Activated CD4-positive, alpha-beta T cell treated with anti-CD3 and anti-CD28 coated beads, Interleukin-2, amount 10 ng/mL, durations not matched to agents 24 days and 14 days (primary cell): ENCODE measurements at regions not wholly inside any gene's neighbourhood (a gene's known extent, or its start where the extent isn't known, plus 50 kb on each side); places are given as distances from the start of the nearest gene placed in this dataset.
"Not testable (repeated sequence)": the region's sequence is repeated elsewhere in the genome, so short reads cannot be mapped to it uniquely, and the experiment has no call there.

Experiments
- DNase-seq: peaks from one replicate; pipeline ENCODE4 v3.0.0; 2022
- H3K27ac Mint-ChIP-seq: one replicate; pipeline ENCODE4 v1.8.0; 2022; ENCODE audit warnings: mild to moderate bottlenecking, mixed read lengths
- H3K27me3 Mint-ChIP-seq: one replicate; pipeline ENCODE4 v1.8.0; 2022; ENCODE audit warnings: mixed read lengths
- H3K36me3 Mint-ChIP-seq: one replicate; pipeline ENCODE4 v1.8.0; 2022; ENCODE audit warnings: low read depth, mild to moderate bottlenecking, mixed read lengths
- H3K4me1 Mint-ChIP-seq: one replicate; pipeline ENCODE4 v1.8.0; 2021; ENCODE audit warnings: mixed read lengths
- H3K4me3 Mint-ChIP-seq: one replicate; pipeline ENCODE4 v1.8.0; 2022; ENCODE audit warnings: mild to moderate bottlenecking, moderate library complexity, mixed read lengths
- H3K9me3 Mint-ChIP-seq: one replicate; pipeline ENCODE4 v1.8.0; 2021; ENCODE audit warnings: mixed read lengths
- intact Hi-C: fragments of 100-400 bp; cut with micrococcal nuclease; formaldehyde crosslinking; loops from one replicate; pipeline ENCODE4 v1.15.1; 2023

DNA sequence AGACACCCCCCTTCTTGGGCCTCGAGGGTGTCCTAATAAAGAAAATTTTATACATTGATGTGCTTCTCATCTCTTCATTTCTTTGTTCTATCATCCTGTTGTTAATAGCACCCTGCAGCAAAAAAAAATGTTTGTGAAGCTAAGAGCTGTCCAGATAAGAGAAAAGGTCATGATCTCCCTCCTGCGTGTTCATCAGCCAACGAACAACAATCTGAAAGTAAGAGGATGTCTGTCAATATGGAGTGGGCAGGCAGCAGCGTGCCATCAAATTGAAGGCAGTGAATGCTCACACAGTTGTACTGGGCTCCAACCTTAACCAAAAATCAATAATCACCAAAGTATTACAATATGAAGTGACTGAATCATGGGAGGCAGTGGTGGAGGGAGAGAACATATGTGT lies 418.6 kb upstream of the ONECUT1 start:
- Mint-ChIP-seq H3K9me3 (no peaks in the 10 kb centered on the region), H3K36me3 (no peaks in the 10 kb centered on the region), H3K4me3 (no peak overlapping the region), H3K27me3 (no peaks in the 10 kb centered on the region), H3K27ac (no peak overlapping the region), H3K4me1 (no peaks in the 10 kb centered on the region)
- intact Hi-C loops = no loop called here
- no peak for DNase-seq

DNA sequence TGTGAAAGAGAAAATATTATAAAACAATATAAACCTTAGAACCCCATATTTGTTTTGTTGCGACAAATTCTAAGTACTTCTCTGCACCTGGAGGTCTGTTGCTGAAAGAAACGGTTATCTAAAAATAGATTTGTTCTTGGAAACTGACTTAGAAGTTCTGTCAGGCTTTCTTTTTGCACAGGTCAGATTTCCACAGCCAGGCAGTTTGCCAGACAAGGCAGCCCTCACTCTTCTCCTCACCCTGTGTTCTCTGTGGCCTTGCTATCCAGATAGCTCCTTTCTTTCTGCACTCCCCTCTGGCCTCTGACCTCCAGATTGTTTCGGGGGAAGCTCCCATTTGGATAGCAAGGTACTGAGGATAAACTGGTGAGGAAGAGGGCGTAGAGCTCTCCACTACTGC lies 413.3 kb upstream of the ONECUT1 start:
- Mint-ChIP-seq H3K4me1 (no peaks in the 10 kb centered on the region), H3K27me3 (no peaks in the 10 kb centered on the region), H3K27ac (no peak overlapping the region), H3K9me3 (no peaks in the 10 kb centered on the region), H3K36me3 (no peaks in the 10 kb centered on the region), H3K4me3 (no peak overlapping the region)
- intact Hi-C loops = no loop called here
- DNase-seq = no peak

DNA sequence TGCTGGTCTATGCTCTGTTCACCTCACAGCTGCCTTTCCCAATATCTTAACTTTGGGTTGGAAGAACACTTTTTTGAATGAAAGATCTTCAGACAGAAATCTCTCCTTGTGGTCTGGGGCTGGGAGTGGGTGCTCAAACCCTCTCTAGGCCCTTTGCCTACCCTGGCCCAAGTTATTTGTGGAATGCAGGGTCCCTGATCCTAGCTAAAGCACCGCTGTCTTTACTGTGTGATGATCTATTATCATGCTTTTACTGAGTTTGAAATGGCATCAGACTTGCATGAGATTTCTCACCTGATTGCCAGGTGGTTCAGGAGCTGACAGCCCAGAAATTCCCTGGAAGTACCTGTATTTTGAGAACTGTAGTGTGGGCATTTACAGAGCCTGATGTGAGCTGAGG lies 412.7 kb upstream of the ONECUT1 start:
- H3K4me1 Mint-ChIP-seq = no peaks in the 10 kb centered on the region
- intact Hi-C loops = no loop called here
- no peaks in the 10 kb centered on the region for H3K36me3 Mint-ChIP-seq
- no peak overlapping the region for H3K27ac Mint-ChIP-seq
- H3K4me3 Mint-ChIP-seq = no peak overlapping the region
- no peak for DNase-seq
- H3K9me3 Mint-ChIP-seq = no peaks in the 10 kb centered on the region
- H3K27me3 Mint-ChIP-seq = no peaks in the 10 kb centered on the region

DNA sequence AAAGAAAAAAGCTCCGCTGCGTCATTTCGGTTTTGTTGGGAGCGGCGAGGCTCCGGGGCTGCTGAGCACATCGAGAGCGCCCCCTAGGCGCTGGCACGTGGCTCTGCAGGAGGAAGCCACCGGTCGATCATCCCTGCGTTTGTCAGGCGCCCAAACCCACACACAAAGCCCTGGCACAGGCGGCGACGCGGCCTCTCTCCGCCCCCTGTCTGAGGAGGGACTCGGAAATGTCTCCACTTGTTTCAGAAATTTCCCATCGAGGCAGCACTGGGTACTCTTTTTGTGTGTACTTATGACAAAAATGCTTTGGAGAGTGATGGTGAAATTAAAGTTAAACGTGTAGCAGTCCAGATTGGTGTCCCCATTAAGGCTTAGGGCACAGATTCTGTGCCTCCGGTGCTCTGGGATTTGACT lies 407.3 kb upstream of the ONECUT1 start:
- Mint-ChIP-seq H3K27ac (no peak overlapping the region), H3K27me3 (peaks cover 7% of the 10 kb centered on the region), H3K4me1 (peaks cover 3% of the 10 kb centered on the region), H3K4me3 (peak overlapping the region; percentile 56), H3K36me3 (no peaks in the 10 kb centered on the region), H3K9me3 (no peaks in the 10 kb centered on the region)
- DNase-seq = peak; percentile 82
- intact Hi-C loops = loop anchor here (2.0 kb wide), 1 partner anchor 417 kb away; no protein-coding TSS in a partner anchor

DNA sequence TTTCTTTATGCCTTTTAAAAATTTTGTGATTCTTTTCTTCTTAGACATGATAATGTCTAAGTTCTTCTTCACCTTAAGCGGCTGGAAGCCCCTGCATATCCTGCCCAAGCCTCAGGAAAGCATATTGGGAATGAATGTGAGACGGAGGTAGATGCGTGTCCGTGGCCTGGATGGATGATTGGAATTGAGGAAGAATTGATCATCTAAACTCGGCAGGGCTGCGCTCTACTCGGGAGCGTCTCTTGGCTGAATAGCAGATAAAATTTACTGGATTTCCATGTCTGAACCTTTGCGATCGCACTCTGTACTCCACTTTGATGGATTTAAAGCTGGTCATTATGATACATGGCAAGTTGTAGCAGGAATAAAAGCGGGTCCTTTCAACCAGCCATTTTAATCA lies 406.7 kb upstream of the ONECUT1 start:
- intact Hi-C loops = loop anchor here (2.0 kb wide), 1 partner anchor 416 kb away; no protein-coding TSS in a partner anchor
- H3K27ac Mint-ChIP-seq = no peak overlapping the region
- DNase-seq = no peak
- peaks cover 7% of the 10 kb centered on the region for H3K27me3 Mint-ChIP-seq
- no peaks in the 10 kb centered on the region for H3K36me3 Mint-ChIP-seq
- no peaks in the 10 kb centered on the region for H3K9me3 Mint-ChIP-seq
- H3K4me3 Mint-ChIP-seq = no peak overlapping the region
- H3K4me1 Mint-ChIP-seq = peaks cover 3% of the 10 kb centered on the region

DNA sequence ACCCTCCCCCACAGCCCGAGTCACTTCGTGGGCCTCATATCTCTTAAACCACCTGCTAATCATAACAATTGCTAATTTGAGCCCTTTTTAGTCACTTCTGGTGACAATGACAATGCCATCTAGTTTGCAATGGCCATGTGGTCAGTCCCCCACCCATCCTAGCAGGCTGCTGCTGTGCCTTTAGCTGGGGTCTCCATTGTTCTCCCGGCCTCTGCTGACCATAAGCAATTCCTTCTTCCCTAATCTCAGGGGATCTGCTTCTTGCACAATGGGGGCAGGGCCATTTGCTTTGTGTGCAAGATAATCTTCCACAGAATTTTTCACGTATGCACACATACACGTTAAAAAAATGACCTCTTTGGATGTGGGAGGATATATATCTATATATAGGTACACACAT lies 406.1 kb upstream of the ONECUT1 start:
- no peaks in the 10 kb centered on the region for H3K36me3 Mint-ChIP-seq
- H3K27me3 Mint-ChIP-seq = peaks cover 7% of the 10 kb centered on the region
- no peaks in the 10 kb centered on the region for H3K9me3 Mint-ChIP-seq
- no peak overlapping the region for H3K27ac Mint-ChIP-seq
- H3K4me3 Mint-ChIP-seq = no peak overlapping the region
- intact Hi-C loops = loop anchor here (2.0 kb wide), 1 partner anchor 415 kb away; no protein-coding TSS in a partner anchor
- peaks cover 3% of the 10 kb centered on the region for H3K4me1 Mint-ChIP-seq
- no peak for DNase-seq

DNA sequence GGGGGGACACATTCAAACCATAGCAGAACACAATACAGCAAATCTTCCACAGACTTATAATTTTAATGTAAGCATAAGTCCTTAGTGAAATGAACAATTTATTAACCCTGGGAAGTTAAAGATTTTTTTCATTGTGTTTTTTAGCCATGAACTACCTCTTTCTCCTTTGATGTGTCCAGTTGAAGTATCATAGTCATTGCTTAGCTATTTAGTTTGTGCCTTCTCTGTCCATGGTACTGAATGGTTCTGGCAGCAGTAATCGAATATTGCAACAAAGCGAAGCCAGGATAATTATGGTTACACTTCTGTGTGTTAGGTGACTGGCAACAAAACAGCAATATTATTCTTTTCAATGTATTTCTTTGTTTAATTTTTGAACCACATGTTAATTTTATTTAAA lies 403.0 kb upstream of the ONECUT1 start:
- intact Hi-C loops = no loop called here
- Mint-ChIP-seq H3K27me3 (peaks cover 7% of the 10 kb centered on the region), H3K27ac (no peak overlapping the region), H3K4me3 (no peak overlapping the region), H3K36me3 (no peaks in the 10 kb centered on the region), H3K9me3 (no peaks in the 10 kb centered on the region), H3K4me1 (peaks cover 3% of the 10 kb centered on the region)
- no peak for DNase-seq

DNA sequence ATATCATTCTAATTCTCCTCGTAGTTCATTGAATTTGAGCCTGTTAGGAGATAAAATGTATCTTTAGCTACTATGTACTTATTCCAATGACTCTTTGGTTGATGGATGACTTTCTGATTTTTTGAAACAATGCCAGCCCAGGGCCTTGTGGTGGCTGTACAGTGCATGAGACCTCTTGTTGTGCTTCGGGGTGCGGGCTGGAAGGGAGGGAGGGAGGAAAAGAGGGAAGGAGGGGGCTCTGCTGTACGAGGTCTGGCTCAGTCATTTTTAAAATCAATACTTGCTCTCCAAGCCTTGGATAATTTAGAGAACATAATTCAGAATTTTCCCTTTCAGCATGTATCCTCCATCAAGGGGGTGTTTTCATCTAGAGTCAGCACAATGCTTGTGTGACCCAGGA lies 399.7 kb upstream of the ONECUT1 start:
- Mint-ChIP-seq H3K27ac (no peak overlapping the region), H3K4me1 (no peaks in the 10 kb centered on the region), H3K27me3 (no peaks in the 10 kb centered on the region), H3K36me3 (no peaks in the 10 kb centered on the region), H3K4me3 (no peak overlapping the region), H3K9me3 (peaks cover 3% of the 10 kb centered on the region)
- intact Hi-C loops = no loop called here
- no peak for DNase-seq

DNA sequence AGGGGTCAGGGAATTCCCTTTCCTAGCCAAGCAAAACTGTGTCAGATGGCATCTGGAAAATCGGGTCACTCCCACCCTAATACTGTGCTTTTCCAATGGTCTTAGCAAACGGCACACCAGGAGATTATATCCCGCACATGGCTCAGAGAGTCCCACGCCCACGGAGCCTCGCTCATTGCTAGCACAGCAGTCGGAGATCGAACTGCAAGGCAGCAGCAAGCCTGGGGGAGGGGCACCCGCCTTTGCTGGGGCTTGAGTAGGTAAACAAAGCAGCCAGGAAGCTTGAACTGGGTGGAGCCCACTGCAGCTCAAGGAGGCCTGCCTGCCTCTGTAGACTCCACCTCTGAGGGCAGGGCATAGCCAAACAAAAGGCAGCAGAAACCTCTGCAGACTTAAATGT lies 393.3 kb upstream of the ONECUT1 start:
- DNase-seq, H3K27ac Mint-ChIP-seq, intact Hi-C loops, H3K36me3 Mint-ChIP-seq, H3K27me3 Mint-ChIP-seq, H3K4me3 Mint-ChIP-seq, H3K4me1 Mint-ChIP-seq, H3K9me3 Mint-ChIP-seq: not testable (repeated sequence)

DNA sequence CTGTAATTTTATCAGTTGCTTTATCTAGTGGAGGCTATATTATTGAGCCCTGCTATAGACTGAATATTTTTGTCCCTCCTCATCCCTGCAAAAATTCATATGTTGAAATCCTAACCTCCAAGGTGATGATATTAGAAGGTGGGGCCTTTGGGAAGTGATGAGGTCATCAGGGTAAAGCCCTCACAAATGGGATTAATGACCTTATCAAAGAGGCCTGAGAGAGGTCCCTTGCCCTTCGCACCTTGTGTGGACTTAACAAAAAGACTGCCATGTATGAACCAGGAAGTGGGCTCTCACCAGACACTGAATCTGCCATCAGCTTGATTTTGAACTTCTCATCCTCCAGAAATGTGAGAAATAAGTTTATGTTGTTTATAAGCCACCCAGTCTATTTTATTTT lies 381.4 kb upstream of the ONECUT1 start:
- Mint-ChIP-seq H3K4me1 (no peaks in the 10 kb centered on the region), H3K4me3 (no peak overlapping the region), H3K9me3 (no peaks in the 10 kb centered on the region), H3K27ac (no peak overlapping the region), H3K36me3 (no peaks in the 10 kb centered on the region), H3K27me3 (no peaks in the 10 kb centered on the region)
- intact Hi-C loops = no loop called here
- DNase-seq = no peak

DNA sequence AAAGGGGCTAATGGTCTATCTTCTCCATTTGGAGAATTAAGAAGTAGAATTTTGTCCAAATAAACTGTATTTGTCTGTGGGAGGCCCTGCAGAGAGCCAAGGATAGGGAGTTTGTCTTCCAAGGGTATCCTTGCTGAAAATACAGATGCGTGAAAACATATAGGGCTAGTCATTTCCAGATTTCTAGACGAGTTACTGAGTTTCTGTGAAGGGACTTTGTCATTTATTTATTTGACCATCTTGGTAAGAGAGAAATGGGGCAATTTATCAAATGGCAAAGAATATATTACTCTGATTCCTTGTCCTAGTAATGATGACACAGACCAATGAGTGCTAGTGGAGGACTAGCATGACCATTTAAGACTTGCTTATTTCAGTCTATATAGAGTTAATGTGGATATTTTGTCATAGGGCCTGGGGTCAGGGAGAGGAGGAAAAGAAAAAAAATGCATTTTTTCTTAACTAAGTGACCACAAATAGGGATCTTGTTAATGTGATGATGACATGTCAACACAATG lies 376.6 kb upstream of the ONECUT1 start:
- Mint-ChIP-seq H3K4me1 (no peaks in the 10 kb centered on the region), H3K36me3 (no peaks in the 10 kb centered on the region), H3K27ac (no peak overlapping the region), H3K4me3 (no peak overlapping the region), H3K9me3 (no peaks in the 10 kb centered on the region), H3K27me3 (no peaks in the 10 kb centered on the region)
- intact Hi-C loops = no loop called here
- no peak for DNase-seq

DNA sequence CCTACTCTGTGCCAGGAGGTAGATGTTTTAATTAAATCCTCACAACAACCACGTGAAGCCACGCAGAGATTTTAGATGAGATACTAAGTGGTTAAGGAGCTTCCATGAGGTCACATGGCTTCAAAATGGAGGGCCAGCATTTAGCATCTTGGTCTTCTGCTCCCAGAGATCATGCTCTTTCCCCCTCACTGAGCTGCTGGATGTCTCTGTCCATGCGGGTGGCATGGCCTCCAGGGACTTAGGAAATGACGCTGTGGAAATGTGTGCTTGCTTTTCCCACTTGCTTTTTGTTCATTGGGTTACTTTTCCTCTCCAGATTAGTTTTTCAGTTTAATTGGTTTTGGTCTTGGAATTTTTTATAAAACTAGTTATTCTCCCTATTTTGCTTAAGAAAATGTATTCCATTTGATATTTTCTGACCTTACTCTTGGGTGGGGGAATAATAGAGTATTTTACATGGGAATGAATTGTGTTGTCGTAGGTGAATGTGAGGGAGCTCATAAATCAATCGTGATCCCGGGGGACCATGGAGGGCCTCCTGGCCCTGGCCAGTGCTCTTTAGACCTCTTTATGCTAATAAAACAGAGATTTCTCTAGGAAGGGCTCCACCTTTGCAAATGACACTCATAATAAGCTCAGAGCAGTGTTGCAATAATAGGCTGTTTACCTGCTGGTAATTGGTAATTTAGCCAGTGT lies 376.0 kb upstream of the ONECUT1 start:
- Mint-ChIP-seq H3K4me1 (no peaks in the 10 kb centered on the region), H3K4me3 (no peak overlapping the region), H3K27me3 (no peaks in the 10 kb centered on the region), H3K27ac (no peak overlapping the region), H3K36me3 (no peaks in the 10 kb centered on the region), H3K9me3 (no peaks in the 10 kb centered on the region)
- intact Hi-C loops = no loop called here
- no peak for DNase-seq

DNA sequence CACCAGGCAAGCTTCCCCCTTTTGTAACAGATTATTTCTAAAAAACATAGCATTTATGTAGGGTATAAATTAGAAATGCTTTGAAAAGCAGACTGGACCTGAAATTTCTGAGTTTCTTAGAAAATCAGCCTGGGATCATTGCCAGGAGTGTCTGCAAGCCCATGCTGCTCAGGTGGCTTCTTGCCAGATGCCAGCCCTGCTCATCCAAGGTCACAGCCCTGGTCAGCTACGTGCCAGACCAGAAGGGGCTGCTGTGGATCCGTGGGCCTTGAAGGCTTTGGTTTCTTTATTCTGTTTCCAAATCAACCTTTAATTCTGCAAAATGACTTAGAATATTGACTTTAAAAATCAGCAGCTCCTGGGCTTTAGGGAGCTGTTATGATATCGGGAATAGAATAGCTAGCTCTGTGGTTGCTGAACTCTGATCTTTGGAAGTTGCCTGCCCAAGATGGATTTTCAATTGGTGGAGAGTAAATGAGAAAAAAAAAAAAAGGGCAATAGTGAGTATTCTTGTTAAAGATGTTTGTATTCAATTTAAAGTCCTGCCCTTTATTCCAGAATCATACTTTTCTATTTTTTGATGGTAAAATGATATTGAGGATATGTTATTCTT lies 370.1 kb upstream of the ONECUT1 start:
- Mint-ChIP-seq H3K9me3 (peaks cover 8% of the 10 kb centered on the region), H3K27me3 (no peaks in the 10 kb centered on the region), H3K4me1 (no peaks in the 10 kb centered on the region), H3K4me3 (no peak overlapping the region), H3K27ac (no peak overlapping the region), H3K36me3 (no peaks in the 10 kb centered on the region)
- intact Hi-C loops = no loop called here
- no peak for DNase-seq

DNA sequence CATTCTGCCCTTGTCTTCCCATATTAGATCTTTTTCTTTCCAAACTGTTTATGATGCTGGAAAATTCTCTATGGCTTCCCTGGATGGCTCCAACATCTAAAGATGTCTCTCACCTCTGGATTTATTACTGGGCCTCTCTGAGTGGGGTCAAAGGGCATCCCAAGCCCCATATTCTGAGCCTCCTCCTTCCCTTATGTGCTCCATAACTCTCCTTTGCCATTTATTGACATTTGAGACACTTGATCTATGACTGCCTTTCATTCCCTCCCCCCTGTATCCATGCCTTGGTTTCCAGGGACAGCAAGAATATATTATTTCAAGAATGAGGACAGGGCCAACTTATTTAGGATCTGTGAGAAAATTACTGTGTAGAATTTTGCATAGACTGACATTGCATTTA lies 369.3 kb upstream of the ONECUT1 start:
- Mint-ChIP-seq H3K27ac (no peak overlapping the region), H3K9me3 (peaks cover 8% of the 10 kb centered on the region), H3K36me3 (no peaks in the 10 kb centered on the region), H3K27me3 (no peaks in the 10 kb centered on the region), H3K4me3 (no peak overlapping the region), H3K4me1 (no peaks in the 10 kb centered on the region)
- intact Hi-C loops = no loop called here
- DNase-seq = no peak

DNA sequence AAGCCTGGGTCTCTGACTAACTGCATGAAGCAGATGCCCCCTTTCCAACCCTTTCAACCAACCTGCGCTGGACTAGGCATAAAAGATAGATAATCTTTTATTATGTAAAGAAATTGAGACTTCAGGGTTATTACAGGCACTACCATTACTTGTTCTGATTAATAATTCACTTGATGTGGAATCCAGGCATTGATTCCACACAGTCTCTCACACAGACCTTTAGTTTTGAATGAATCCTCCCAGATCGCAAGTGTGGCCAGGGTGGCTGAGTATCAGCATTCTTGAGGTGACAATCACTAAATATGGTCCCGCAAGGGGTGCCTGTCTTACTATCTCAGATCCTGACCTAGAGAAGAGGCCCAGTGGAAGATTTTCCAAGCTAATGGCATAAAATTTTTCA lies 368.9 kb upstream of the ONECUT1 start:
- Mint-ChIP-seq H3K36me3 (no peaks in the 10 kb centered on the region), H3K4me1 (no peaks in the 10 kb centered on the region), H3K27me3 (no peaks in the 10 kb centered on the region), H3K4me3 (no peak overlapping the region), H3K9me3 (peaks cover 8% of the 10 kb centered on the region), H3K27ac (no peak overlapping the region)
- intact Hi-C loops = no loop called here
- DNase-seq = no peak
